Stromal cell of bone marrow (primary cell): ENCODE measurements at regions not wholly inside any gene's neighbourhood (a gene's known extent, or its start where the extent isn't known, plus 50 kb on each side); places are given as distances from the start of the nearest gene placed in this dataset.

ENCODE experiments used
- DNase-seq: peaks from one replicate; pipeline ENCODE4 v3.0.0-alpha.2; 2012; ENCODE audit warnings: low read depth

GRCh38 chr3:110101361-110101760, 764.0 kb upstream of the DPPA4 start:
- no peak for DNase-seq

- DNase-seq = no peak
These were observed 769.5 kb upstream of the DPPA4 start for GRCh38 chr3:110106805-110107204.

GRCh38 chr3:110123946-110124345, 786.6 kb upstream of the DPPA4 start:
- DNase-seq = no peak

GRCh38 chr3:110126065-110126464, 788.7 kb upstream of the DPPA4 start:
- no peak for DNase-seq

- no peak for DNase-seq
These were observed 796.6 kb upstream of the DPPA4 start for GRCh38 chr3:110133971-110134370.

GRCh38 chr3:110139048-110139447, 801.7 kb upstream of the DPPA4 start:
- no peak for DNase-seq

GRCh38 chr3:110139821-110140220, 802.5 kb upstream of the DPPA4 start:
- DNase-seq = no peak

- DNase-seq = no peak
These were observed 812.4 kb upstream of the DPPA4 start for GRCh38 chr3:110149763-110150162.

- DNase-seq = no peak
These were observed 819.9 kb upstream of the DPPA4 start for GRCh38 chr3:110157221-110157620.

GRCh38 chr3:110164632-110165369, 827.5 kb upstream of the DPPA4 start:
- DNase-seq = no peak

- no peak for DNase-seq
These were observed 828.0 kb upstream of the DPPA4 start for GRCh38 chr3:110165370-110165743.

GRCh38 chr3:110165753-110166152, 828.4 kb upstream of the DPPA4 start:
- no peak for DNase-seq

GRCh38 chr3:110166791-110167190, 829.4 kb upstream of the DPPA4 start:
- DNase-seq = no peak

GRCh38 chr3:110174908-110175307, 837.6 kb upstream of the DPPA4 start:
- no peak for DNase-seq

GRCh38 chr3:110178965-110179364, 841.6 kb upstream of the DPPA4 start:
- no peak for DNase-seq

- peak; percentile 9 for DNase-seq
These were observed 843.4 kb upstream of the DPPA4 start for GRCh38 chr3:110180733-110181132.

- DNase-seq = no peak
These were observed 843.9 kb upstream of the DPPA4 start for GRCh38 chr3:110181226-110181625.

GRCh38 chr3:110184536-110184935, 847.2 kb upstream of the DPPA4 start:
- no peak for DNase-seq

- no peak for DNase-seq
These were observed 855.7 kb upstream of the DPPA4 start for GRCh38 chr3:110193074-110193473.

GRCh38 chr3:110198717-110199587, 861.6 kb upstream of the DPPA4 start:
- no peak for DNase-seq

- DNase-seq = no peak
These were observed 862.2 kb upstream of the DPPA4 start for GRCh38 chr3:110199588-110199943.

GRCh38 chr3:110210086-110210660, 861.4 kb upstream of the NECTIN3 start:
- no peak for DNase-seq

- no peak for DNase-seq
These were observed 845.0 kb upstream of the NECTIN3 start for GRCh38 chr3:110226645-110227044.
